HG03565 (cell line): ENCODE measurements at regions not wholly inside any gene's neighbourhood (a gene's known extent, or its start where the extent isn't known, plus 50 kb on each side); places are given as distances from the start of the nearest gene placed in this dataset.
"Not testable (repeated sequence)": the region's sequence is repeated elsewhere in the genome, so short reads cannot be mapped to it uniquely, and the experiment has no call there.

Experiments
- ATAC-seq: cut with Tn5 transposase; IDR thresholded peaks from one replicate; pipeline ENCODE4 v1.9.1; 2021; ENCODE audit warnings: mild to moderate bottlenecking, moderate library complexity; ENCODE audit not compliant: unreplicated experiment

DNA sequence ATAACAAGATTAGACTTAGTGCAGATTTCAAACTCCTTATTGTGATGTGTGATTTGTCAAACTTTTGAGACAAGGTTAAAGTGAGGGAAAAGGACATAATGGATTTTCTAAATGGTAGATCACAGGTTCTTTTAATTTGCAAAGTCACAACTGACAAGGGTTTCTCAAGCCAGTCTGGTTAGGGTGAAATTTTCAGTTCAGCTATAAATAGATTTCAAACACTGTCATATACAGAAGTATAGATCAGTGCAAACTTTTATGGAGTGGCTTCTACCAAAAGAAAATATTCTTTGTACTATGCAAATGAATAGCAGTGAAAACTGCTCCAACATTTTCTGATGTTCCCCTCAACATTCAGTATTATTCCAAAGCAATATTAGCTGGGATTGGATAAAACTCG is 337.1 kb upstream of the MAN1A1 start:
- no peak for ATAC-seq

- no peak for ATAC-seq
Measured at GRCh38 chr6:119686240-119686639, 336.7 kb upstream of the MAN1A1 start.

DNA sequence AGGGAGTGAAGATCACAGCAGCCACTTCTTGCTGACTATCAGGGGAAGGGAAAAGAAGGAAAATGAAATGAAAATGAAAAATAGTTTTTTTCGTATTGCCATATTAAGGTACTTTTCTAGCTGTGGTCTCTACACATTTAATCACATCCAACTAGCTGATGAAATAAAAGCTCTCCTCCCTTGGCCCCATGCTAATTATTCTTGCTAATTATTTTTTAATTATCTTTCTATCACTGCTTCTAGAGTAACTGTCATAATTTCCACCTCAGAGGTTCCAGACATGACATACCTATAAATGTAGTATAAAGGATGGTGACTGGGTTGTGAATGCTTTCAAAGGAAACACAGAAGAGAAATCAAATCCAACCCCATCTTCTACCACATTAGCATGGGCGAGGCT is 334.1 kb upstream of the MAN1A1 start:
- no peak for ATAC-seq

- no peak for ATAC-seq
Measured at GRCh38 chr6:119683031-119683430, 333.5 kb upstream of the MAN1A1 start.

- ATAC-seq = no peak
Measured at GRCh38 chr6:119678961-119679360, 329.4 kb upstream of the MAN1A1 start.

DNA sequence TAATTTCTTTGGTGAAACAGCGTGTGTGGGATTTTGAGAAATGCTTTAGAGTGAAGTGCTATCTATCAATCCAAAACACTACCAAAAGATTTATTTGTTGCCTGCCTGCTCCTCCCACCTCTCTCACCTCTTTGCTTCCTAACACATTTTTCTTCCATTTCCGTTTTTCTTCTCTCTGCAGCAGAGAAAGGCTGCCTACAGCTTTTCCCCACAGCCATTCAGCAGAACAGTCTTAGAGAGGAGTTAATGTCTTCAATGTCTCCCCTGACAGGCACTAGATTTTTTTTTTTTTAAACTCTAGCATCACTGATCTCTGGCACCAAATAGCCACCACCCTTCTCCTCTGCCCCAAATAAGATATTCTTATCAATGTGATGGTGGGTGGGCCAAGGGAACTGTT is 327.8 kb upstream of the MAN1A1 start:
- ATAC-seq = no peak

DNA sequence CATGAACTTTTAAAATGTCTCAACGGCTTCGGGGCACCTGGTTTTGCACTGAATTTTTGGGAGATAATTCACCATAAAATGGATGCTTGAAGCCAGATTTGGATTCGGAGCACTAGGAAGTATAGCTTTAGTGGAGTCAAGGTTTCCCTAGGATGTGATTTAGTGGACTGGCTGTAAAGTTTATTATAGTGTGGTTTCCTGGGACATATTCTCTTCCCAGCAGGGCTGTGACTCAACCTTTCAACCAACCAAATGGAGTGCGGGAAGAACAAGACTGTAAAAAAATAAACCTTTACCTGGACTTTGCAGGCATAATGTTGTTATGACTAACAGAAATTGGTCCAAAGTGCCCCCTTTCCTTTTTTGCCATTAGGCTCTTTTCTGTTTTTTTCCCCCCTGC is 327.4 kb upstream of the MAN1A1 start:
- ATAC-seq = no peak

DNA sequence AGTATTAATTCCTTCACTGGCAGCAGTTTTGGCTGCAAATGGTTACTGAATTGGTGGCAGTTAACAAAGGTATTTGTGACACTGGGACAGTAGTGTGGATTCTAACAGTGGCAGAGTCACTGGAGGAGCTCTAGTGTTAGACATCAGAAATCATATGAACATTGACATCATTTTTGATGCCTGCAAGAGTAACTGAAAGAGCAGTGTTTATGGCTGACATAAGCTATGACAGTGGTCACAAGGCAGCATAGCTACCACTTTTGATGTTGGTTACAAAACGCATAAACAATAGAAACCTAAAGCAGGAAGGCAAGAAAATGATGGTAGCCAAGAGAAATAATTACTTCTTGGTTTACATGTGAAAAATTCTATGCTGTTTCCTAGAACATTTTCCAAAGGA is 326.7 kb upstream of the MAN1A1 start:
- no peak for ATAC-seq

GRCh38 chr6:119673741-119674140 is 324.2 kb upstream of the MAN1A1 start:
- ATAC-seq = no peak

GRCh38 chr6:119672725-119673124 is 323.2 kb upstream of the MAN1A1 start:
- no peak for ATAC-seq

GRCh38 chr6:119671105-119671504 is 321.5 kb upstream of the MAN1A1 start:
- ATAC-seq = no peak

DNA sequence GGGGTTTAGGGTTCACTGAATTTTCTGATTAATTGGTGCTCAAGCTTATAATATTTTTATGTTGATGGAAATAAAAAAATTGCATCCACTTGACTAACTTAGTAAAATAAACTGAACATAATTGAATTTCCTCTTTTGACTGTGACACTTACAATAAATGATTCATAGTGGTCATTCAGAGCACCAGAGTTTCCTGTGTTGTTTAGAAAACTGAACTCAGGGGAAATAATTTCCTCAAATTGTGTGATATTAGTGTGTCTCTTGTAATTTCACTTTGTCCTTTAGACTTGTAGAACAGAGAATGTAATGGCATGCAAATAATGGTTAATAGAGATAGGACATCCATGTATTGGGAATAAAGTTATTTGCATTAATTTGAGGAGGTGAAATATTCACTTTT is 319.7 kb upstream of the MAN1A1 start:
- ATAC-seq = no peak

- not testable (repeated sequence) for ATAC-seq
Measured at GRCh38 chr6:119665432-119665831, 315.9 kb upstream of the MAN1A1 start.

DNA sequence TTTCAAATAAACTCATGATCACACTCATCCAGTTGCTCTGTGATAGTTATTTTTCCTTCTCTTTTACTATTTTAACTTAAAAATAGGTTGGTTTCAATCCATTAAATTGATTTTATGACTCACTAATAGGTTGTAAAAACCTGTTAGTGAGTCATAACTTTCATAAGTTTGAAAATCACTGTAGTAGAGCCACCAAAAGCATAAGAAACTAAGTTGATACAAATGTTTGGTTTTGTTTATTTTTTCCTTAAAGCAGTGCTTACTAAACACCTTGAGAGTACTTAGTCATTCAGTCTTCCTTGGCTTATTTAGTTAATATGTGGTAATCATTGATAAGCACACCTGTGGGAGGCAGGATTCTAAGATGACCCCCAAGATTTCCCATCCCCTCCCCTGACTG is 312.1 kb upstream of the MAN1A1 start:
- ATAC-seq = no peak

- no peak for ATAC-seq
Measured at GRCh38 chr6:119661078-119661477, 311.5 kb upstream of the MAN1A1 start.

DNA sequence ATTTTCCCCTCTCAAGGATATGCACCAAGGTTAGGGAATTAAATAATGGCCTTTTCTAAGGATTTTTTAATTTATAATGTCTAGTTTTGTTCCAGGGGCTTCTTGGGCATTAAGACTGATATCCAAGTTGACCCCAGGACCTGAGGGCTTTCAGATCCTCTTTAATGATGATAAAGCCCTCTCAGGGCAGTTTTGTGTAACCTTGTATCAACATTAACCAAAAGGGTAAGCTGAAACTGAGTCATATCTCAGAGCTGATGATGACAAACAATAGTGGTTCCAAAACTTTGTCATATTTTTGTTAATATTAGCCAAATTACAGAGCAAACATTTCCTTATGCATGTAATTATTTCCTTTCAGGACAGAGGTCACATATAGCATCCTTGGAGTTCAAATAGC is 309.4 kb upstream of the MAN1A1 start:
- no peak for ATAC-seq

- no peak for ATAC-seq
Measured at GRCh38 chr6:119655124-119655523, 305.6 kb upstream of the MAN1A1 start.

DNA sequence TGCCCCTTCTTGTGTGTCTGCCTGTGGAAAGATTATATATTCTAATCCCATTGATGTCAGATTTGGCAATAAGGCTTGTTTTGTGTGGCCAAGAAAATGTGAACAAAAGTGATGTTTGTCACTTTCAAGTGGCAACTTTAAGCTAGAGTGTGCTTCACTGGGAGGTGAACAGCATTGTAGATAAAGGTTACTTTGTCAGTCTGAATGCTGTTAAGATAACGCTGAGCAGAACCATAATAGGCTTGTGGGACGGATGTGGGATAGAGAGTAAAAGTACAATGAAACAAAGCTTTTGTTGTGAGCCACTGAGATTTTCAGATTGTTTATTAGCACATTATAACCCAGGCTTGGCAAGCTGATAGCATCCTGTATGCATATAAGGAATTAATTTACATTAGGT is 303.8 kb upstream of the MAN1A1 start:
- ATAC-seq = no peak

DNA sequence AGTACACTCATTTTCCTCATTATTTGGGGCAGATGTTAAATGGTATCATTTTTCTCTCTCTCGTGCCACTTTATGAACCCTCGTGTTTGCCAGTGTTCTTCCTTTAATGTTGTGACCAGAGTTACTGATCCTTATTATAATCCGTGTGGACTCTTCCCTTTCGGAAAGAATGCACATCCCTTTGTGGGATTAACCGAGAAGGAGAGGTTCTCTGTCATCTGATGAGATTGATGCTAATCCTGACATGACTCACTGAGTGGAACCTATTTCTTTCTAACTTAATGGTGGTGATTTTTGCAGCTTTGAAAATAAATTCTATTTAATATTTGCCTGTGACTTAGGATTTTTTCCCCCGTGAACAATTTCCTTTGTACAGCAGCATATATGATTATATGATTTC is 300.0 kb upstream of the MAN1A1 start:
- no peak for ATAC-seq

- ATAC-seq = no peak
Measured at GRCh38 chr6:119647309-119647708, 297.7 kb upstream of the MAN1A1 start.

DNA sequence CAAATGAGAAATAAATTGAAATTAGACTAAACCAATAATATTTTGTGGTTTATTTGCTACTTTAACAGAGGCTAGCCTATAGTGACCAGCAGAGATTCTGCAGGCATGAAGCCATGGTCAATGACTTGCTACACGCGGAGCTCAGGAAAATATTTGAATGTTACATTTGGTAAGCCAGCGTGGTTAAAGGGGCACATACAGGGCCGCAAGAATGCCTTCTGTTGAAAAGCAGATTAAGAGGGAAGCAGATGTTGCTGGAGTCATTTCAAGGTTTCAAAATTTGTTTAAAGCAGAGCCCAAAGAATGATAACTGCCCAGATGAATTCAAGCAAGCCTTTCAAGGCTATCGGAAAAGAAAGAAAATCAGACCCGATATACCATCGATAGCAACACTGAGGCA is 294.3 kb upstream of the MAN1A1 start:
- no peak for ATAC-seq

- peak; percentile 41 for ATAC-seq
Measured at GRCh38 chr6:119637768-119638167, 288.2 kb upstream of the MAN1A1 start.

GRCh38 chr6:119636060-119636459 is 286.5 kb upstream of the MAN1A1 start:
- ATAC-seq = no peak

DNA sequence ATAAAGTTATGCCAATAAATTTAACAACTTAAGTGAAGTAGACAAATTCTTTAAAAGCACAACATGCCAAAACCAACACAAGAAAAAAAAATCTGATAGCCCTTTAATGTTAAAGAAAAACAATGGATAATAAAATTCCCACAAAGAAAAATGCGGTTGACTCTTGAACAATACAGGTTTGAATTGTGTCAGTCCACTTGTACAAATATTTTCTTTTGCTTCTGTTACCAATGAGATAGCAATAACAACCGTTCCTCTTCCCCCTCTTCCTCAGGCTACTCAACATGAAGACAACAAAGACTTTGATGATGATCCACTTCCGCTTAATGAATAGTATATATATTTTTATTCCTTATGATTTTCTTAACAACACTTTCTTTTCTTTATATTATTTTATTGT is 283.9 kb upstream of the MAN1A1 start:
- no peak for ATAC-seq
